K562 (cell line): ENCODE measurements at regions not wholly inside any gene's neighbourhood (a gene's known extent, or its start where the extent isn't known, plus 50 kb on each side); places are given as distances from the start of the nearest gene placed in this dataset.

ENCODE experiments used
- ATAC-seq: fragments of 200-7000 bp; cut with Tn5 transposase; 3 replicates; pipeline ENCODE4 v1.9.1; 2020; ENCODE audit warnings: moderate library complexity
- BruUV-seq: library from RNA; stranded (reverse); fragments of 400-500 nt; replicated peaks from 2 replicates; lab custom pipeline; 2021; lab: Mats Ljungman, UMichigan
- CTCF ChIA-PET: fragments of 300-600 bp; formaldehyde crosslinking; extraction: SDS; loops from one replicate; lab custom pipeline; 2021; ENCODE audit warnings: low intra/inter-chr PET ratio; lab: Yijun Ruan, JAX
- POLR2A ChIA-PET: fragments of 300-600, 350-650 bp; sonication (Branson Sonifier 250); formaldehyde crosslinking; extraction: SDS; loops from one replicate; lab custom pipeline; 2021; ENCODE audit warnings: antibody characterized with exemption, inconsistent platforms; lab: Yijun Ruan, JAX
- DNase-seq, 4 experiments: peaks; one replicate each; pipeline versions ENCODE4 v3.0.0 to v3.0.0-alpha.2; 2011 to 2018; ENCODE audit warnings: low spot score in 3 of 4, mixed read lengths in 3 of 4; ENCODE audit errors: extremely low read depth in 1 of 4
- FAIRE-seq: peaks from 2 replicates; lab custom pipeline; 2011; peaks lifted over from hg19 to GRCh38; lab: Jason Lieb, UNC
- H2AFZ ChIP-seq: 2 replicates; pipeline ENCODE4 v1.6.0; 2011; ENCODE audit warnings: low read depth, low read length, control low read depth, inconsistent platforms
- H3K27ac ChIP-seq: fragments of 200-600 bp; 3 replicates; pipeline ENCODE4 v1.8.0; 2011; ENCODE audit warnings: low read depth, mild to moderate bottlenecking, control low read depth, inconsistent platforms, low read length, moderate library complexity, mixed read lengths; ENCODE audit errors: extremely low read depth
- H3K27me3 ChIP-seq, 2 experiments: fragments of 300-600 bp in 1 of 2; 2 replicates in 1 of 2; 3 replicates in 1 of 2; pipeline versions ENCODE4 v1.6.0 to v1.8.0; 2011; ENCODE audit warnings: inconsistent platforms in 2 of 2, low read length in 2 of 2, mild to moderate bottlenecking in 1 of 2, mixed read lengths in 1 of 2, moderate library complexity in 1 of 2; ENCODE audit not compliant: control insufficient read depth in 2 of 2, insufficient read depth in 2 of 2
- H3K36me3 ChIP-seq: fragments of 300-600 bp; 3 replicates; pipeline ENCODE4 v1.8.0; 2011; ENCODE audit warnings: mild to moderate bottlenecking, low read length, inconsistent platforms; ENCODE audit not compliant: control insufficient read depth, insufficient read depth
- H3K4me1 ChIP-seq, 2 experiments: fragments of 200-600 bp in 1 of 2; replicated peaks in 1 of 2; 2 replicates in 1 of 2; 3 replicates in 1 of 2; pipeline versions ENCODE4 v1.5.1 to v1.8.0; 2011; ENCODE audit warnings: inconsistent platforms in 2 of 2, low read length in 2 of 2, mild to moderate bottlenecking in 1 of 2, mixed read lengths in 1 of 2, moderate library complexity in 1 of 2; ENCODE audit not compliant: control insufficient read depth in 2 of 2, insufficient read depth in 2 of 2
- H3K4me2 ChIP-seq: 2 replicates; pipeline ENCODE4 v1.6.1; 2011; ENCODE audit warnings: low read length, control low read depth, inconsistent platforms, mixed read lengths; ENCODE audit not compliant: insufficient read depth
- H3K4me3 ChIP-seq: fragments of 200-600 bp; sonication (generic), shearing (Covaris generic); 2 replicates; pipeline ENCODE4 v1.5.1; 2016; ENCODE audit warnings: control low read depth, inconsistent platforms
- H3K79me2 ChIP-seq: fragments of 200-600 bp; 3 replicates; pipeline ENCODE4 v1.8.0; 2011; ENCODE audit warnings: low read length, inconsistent platforms; ENCODE audit not compliant: control insufficient read depth, insufficient read depth
- H3K9ac ChIP-seq, 2 experiments: 2 replicates each; pipeline versions ENCODE4 v1.6.0 to v1.6.1; 2011; ENCODE audit warnings: low read depth in 2 of 2, low read length in 2 of 2, control low read depth in 1 of 2, inconsistent platforms in 1 of 2, mild to moderate bottlenecking in 1 of 2, mixed read lengths in 1 of 2; ENCODE audit not compliant: insufficient read depth in 1 of 2
- H3K9me1 ChIP-seq: one replicate; pipeline ENCODE4 v1.6.0; 2011; ENCODE audit warnings: inconsistent platforms, mild to moderate bottlenecking, low read length, moderate library complexity; ENCODE audit not compliant: control insufficient read depth, insufficient read depth
- H3K9me3 ChIP-seq: replicated peaks from 2 replicates; pipeline ENCODE4 v1.5.1; 2011; ENCODE audit warnings: low read depth, low read length, inconsistent platforms; ENCODE audit not compliant: control insufficient read depth, insufficient read depth
- H4K20me1 ChIP-seq: replicated peaks from 2 replicates; pipeline ENCODE4 v1.6.1; 2011; ENCODE audit warnings: low read length, inconsistent platforms, mixed read lengths; ENCODE audit not compliant: control insufficient read depth, insufficient read depth
- C11orf30 ChIP-seq: fragments of 450-650 bp; IDR thresholded peaks from 2 replicates; pipeline ENCODE4 v1.6.1; 2016; ENCODE audit warnings: low read depth, mild to moderate bottlenecking
- MAFG ChIP-seq: fragments of 450-650 bp; conservative IDR thresholded peaks from 2 replicates; pipeline ENCODE4 v1.6.1; 2016; ENCODE audit warnings: missing genetic modification characterization, missing compliant biosample characterization
- ZBTB7A ChIP-seq: IDR thresholded peaks from 2 replicates; pipeline ENCODE4 v1.6.1; 2011; ENCODE audit warnings: low read depth, mild to moderate bottlenecking, low read length, moderate library complexity, borderline replicate concordance; ENCODE audit not compliant: control insufficient read depth
- ZNF316 ChIP-seq: fragments of 450-650 bp; IDR thresholded peaks from 2 replicates; pipeline ENCODE4 v1.6.1; 2016
- WGBS: fragments of 100-300 bp; shearing (Covaris generic); methylation state at CpG from one replicate; pipeline ENCODE4 v1.1.6; 2016; ENCODE audit warnings: low coverage, mixed read lengths; ENCODE audit not compliant: insufficient coverage; ENCODE audit errors: missing lambda C conversion rate; 5-methylcytosine and 5-hydroxymethylcytosine counted together
- in situ Hi-C: fragments of 300-500 bp; cut with MboI; formaldehyde crosslinking; loops from 4 replicates; pipeline ENCODE4 v1.15.0; 2018; ENCODE audit warnings: inconsistent platforms, mixed read lengths
- intact Hi-C: fragments of 100-400 bp; cut with micrococcal nuclease; formaldehyde crosslinking; loops from 2 replicates; pipeline ENCODE4 v1.14.2; 2022
- TF ChIP-seq, protein P1 (sequence below), 2 experiments: fragments of 450-650 bp; IDR thresholded peaks; 2 replicates each; pipeline ENCODE4 v1.6.1; 2018; ENCODE audit warnings: mild to moderate bottlenecking in 2 of 2, low read depth in 1 of 2; ENCODE audit not compliant: partially characterized antibody in 2 of 2

DNA sequence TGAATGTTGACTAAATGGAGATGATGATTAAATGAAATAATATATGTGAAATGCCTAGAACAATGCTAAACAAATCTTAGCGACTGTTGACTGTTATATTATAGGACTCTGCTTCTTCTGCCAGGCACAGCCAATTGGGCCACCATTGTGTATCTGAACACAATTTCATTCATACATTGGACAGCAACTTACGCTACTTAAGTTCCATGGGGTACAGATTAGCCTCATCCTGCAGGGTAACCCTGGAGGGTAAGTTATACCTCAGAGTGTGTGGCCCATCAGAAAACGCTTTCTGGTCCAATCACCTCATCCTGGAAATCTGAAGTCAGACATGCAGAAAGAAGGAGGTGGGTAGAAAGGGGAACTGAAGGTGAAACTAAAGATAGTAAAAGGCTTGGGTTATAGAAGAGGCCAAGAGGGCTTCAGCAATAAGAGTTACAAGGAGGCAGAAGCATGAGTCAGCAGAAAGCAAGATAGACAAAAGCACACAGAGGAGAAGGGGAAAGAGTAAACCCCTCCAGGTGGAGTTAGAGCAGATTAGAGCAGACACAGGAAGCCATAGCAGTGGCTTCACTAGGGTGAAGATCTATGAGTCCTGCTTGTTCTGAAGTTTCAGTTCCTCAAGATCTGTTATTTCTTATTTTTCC lies 119.3 kb upstream of the SLC24A5 start:
- H3K4me1 ChIP-seq, result no peaks in the 10 kb centered on the region
- ChIA-PET POLR2A (interaction anchor here (0.7 kb wide), 1 partner anchor 351 kb away, joined by 3 read pairs; no protein-coding TSS in a partner anchor), CTCF (no interaction called here)
- H2AFZ ChIP-seq, result no peak overlapping the region
- no peak overlapping the region for H3K27ac ChIP-seq
- H3K9me1 ChIP-seq, result no peaks in the 10 kb centered on the region
- no peaks in the 10 kb centered on the region for H4K20me1 ChIP-seq
- WGBS, result 0% methylated on average over 3 of the region's 3 CpGs
- H3K4me3 ChIP-seq, result no peak overlapping the region
- H3K9me3 ChIP-seq, result no peaks in the 10 kb centered on the region
- H3K36me3 ChIP-seq, result no peaks in the 10 kb centered on the region
- FAIRE-seq, result no peak
- TF ChIP-seq MAFG (tag), result peak; percentile 67
- TF ChIP-seq, protein P1, sequence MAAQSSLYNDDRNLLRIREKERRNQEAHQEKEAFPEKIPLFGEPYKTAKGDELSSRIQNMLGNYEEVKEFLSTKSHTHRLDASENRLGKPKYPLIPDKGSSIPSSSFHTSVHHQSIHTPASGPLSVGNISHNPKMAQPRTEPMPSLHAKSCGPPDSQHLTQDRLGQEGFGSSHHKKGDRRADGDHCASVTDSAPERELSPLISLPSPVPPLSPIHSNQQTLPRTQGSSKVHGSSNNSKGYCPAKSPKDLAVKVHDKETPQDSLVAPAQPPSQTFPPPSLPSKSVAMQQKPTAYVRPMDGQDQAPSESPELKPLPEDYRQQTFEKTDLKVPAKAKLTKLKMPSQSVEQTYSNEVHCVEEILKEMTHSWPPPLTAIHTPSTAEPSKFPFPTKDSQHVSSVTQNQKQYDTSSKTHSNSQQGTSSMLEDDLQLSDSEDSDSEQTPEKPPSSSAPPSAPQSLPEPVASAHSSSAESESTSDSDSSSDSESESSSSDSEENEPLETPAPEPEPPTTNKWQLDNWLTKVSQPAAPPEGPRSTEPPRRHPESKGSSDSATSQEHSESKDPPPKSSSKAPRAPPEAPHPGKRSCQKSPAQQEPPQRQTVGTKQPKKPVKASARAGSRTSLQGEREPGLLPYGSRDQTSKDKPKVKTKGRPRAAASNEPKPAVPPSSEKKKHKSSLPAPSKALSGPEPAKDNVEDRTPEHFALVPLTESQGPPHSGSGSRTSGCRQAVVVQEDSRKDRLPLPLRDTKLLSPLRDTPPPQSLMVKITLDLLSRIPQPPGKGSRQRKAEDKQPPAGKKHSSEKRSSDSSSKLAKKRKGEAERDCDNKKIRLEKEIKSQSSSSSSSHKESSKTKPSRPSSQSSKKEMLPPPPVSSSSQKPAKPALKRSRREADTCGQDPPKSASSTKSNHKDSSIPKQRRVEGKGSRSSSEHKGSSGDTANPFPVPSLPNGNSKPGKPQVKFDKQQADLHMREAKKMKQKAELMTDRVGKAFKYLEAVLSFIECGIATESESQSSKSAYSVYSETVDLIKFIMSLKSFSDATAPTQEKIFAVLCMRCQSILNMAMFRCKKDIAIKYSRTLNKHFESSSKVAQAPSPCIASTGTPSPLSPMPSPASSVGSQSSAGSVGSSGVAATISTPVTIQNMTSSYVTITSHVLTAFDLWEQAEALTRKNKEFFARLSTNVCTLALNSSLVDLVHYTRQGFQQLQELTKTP (IDR thresholded peaks at IDR 0.05; ENCODE audit: low read depth in 1 of 2, partially characterized antibody in 2 of 2), result no peak
- TF ChIP-seq ZNF316, result peak; percentile 35; the same call in 1 of the 2 replicates
- TF ChIP-seq C11orf30, result peak; percentile 27; the same call in 1 of the 2 replicates
- TF ChIP-seq ZBTB7A, result no peak
- no peak overlapping the region for H3K4me2 ChIP-seq
- H3K9ac ChIP-seq, result no peak overlapping the region
- intact Hi-C loops (no loop called here), in situ Hi-C loops (no loop called here)
- ATAC-seq, result no peak
- DNase-seq, result no peak
- BruUV-seq, result no TSS peak
- H3K79me2 ChIP-seq, result no peaks in the 10 kb centered on the region
- H3K27me3 ChIP-seq, result no peaks in the 10 kb centered on the region
